CD14-positive monocyte (primary cell): ENCODE measurements at regions not wholly inside any gene's neighbourhood (a gene's known extent, or its start where the extent isn't known, plus 50 kb on each side); places are given as distances from the start of the nearest gene placed in this dataset.

Experiments used
- DNase-seq, 3 donors: peaks; one replicate each; pipeline ENCODE4 v3.0.0-alpha.2; 2011 to 2022
- H2AFZ ChIP-seq: 2 replicates; pipeline ENCODE4 v1.6.0; 2012; ENCODE audit warnings: mild to moderate bottlenecking, low read depth, low read length, inconsistent platforms; ENCODE audit not compliant: insufficient read depth, poor library complexity, severe bottlenecking
- H3K27ac ChIP-seq, 2 donors: 1 replicate in 1 of 2; 2 replicates in 1 of 2; pipeline ENCODE4 v1.5.1; 2012 to 2013; ENCODE audit warnings: low read length in 2 of 2, control low read depth in 1 of 2, inconsistent platforms in 1 of 2, low read depth in 1 of 2, mild to moderate bottlenecking in 1 of 2
- H3K27me3 ChIP-seq, 2 donors: one replicate each; pipeline versions ENCODE4 v1.6.0 to v1.6.1; 2011 to 2013; ENCODE audit warnings: low read length in 2 of 2; ENCODE audit not compliant: control insufficient read depth in 2 of 2, insufficient read depth in 2 of 2
- H3K36me3 ChIP-seq, 2 donors: replicated peaks in 1 of 2; 1 replicate in 1 of 2; 2 replicates in 1 of 2; pipeline versions ENCODE4 v1.5.1 to v1.6.1; 2012 to 2013; ENCODE audit warnings: low read length in 2 of 2, control low read depth in 1 of 2, inconsistent platforms in 1 of 2, mild to moderate bottlenecking in 1 of 2; ENCODE audit not compliant: insufficient read depth in 2 of 2, control insufficient read depth in 1 of 2
- H3K4me1 ChIP-seq, 2 donors: 1 replicate in 1 of 2; 2 replicates in 1 of 2; pipeline versions ENCODE4 v1.5.1 to v1.6.1; 2012 to 2013; ENCODE audit warnings: low read length in 2 of 2, control low read depth in 1 of 2, inconsistent platforms in 1 of 2, mild to moderate bottlenecking in 1 of 2, moderate library complexity in 1 of 2; ENCODE audit not compliant: insufficient read depth in 2 of 2, control insufficient read depth in 1 of 2
- H3K4me2 ChIP-seq: replicated peaks from 2 replicates; pipeline ENCODE3; 2012; ENCODE audit warnings: low read length, moderate library complexity, mild to moderate bottlenecking; ENCODE audit not compliant: poor library complexity, severe bottlenecking; ENCODE audit errors: extremely low read depth
- H3K4me3 ChIP-seq, 3 experiments: fragments of 200-600 bp in 1 of 3; sonication (generic) in 1 of 3; replicated peaks in 1 of 3; 1 replicate in 2 of 3; 2 replicates in 1 of 3; pipeline ENCODE4 v1.5.1; 2011 to 2013; ENCODE audit warnings: low read length in 3 of 3, mild to moderate bottlenecking in 3 of 3, control low read depth in 2 of 3, low read depth in 2 of 3, inconsistent platforms in 1 of 3, moderate library complexity in 1 of 3
- H3K79me2 ChIP-seq: 2 replicates; pipeline ENCODE4 v1.6.0; 2012; ENCODE audit warnings: mild to moderate bottlenecking, control low read depth, inconsistent platforms, low read length, moderate library complexity; ENCODE audit not compliant: insufficient read depth
- H3K9ac ChIP-seq: 2 replicates; pipeline ENCODE4 v1.6.0; 2017; ENCODE audit warnings: low read length, mild to moderate bottlenecking; ENCODE audit not compliant: insufficient read depth, poor library complexity, severe bottlenecking
- H3K9me3 ChIP-seq, 2 donors: replicated peaks in 1 of 2; 1 replicate in 1 of 2; 2 replicates in 1 of 2; pipeline versions ENCODE4 v1.5.1 to v1.6.1; 2012 to 2013; ENCODE audit warnings: low read length in 2 of 2, control low read depth in 1 of 2; ENCODE audit not compliant: control insufficient read depth in 1 of 2, insufficient read depth in 1 of 2
- H4K20me1 ChIP-seq: 2 replicates; pipeline ENCODE4 v1.6.0; 2012; ENCODE audit warnings: mild to moderate bottlenecking, low read length, control low read depth, moderate library complexity; ENCODE audit not compliant: insufficient read depth
- H3K27ac Mint-ChIP-seq, 7 donors: one replicate each; pipeline ENCODE4 v1.8.0; 2020; ENCODE audit warnings: mild to moderate bottlenecking in 7 of 7, mixed read lengths in 7 of 7, moderate library complexity in 6 of 7, inconsistent platforms in 2 of 7
- H3K27me3 Mint-ChIP-seq, 3 donors: one replicate each; pipeline ENCODE4 v1.8.0; 2021 to 2022; ENCODE audit warnings: low read depth in 3 of 3, mild to moderate bottlenecking in 3 of 3, mixed read lengths in 3 of 3, moderate library complexity in 3 of 3, inconsistent platforms in 1 of 3
- H3K36me3 Mint-ChIP-seq, 2 donors: one replicate each; pipeline ENCODE4 v1.8.0; 2020; ENCODE audit warnings: mixed read lengths in 2 of 2, inconsistent platforms in 1 of 2, mild to moderate bottlenecking in 1 of 2
- H3K4me1 Mint-ChIP-seq: one replicate; pipeline ENCODE4 v1.8.0; 2020; ENCODE audit warnings: mild to moderate bottlenecking, mixed read lengths
- H3K4me3 Mint-ChIP-seq, 2 donors: one replicate each; pipeline ENCODE4 v1.8.0; 2020; ENCODE audit warnings: mild to moderate bottlenecking in 2 of 2, mixed read lengths in 2 of 2, moderate library complexity in 1 of 2
- H3K9me3 Mint-ChIP-seq, 7 donors: one replicate each; pipeline ENCODE4 v1.8.0; 2020 to 2022; ENCODE audit warnings: mixed read lengths in 7 of 7, mild to moderate bottlenecking in 6 of 7, moderate library complexity in 6 of 7, inconsistent platforms in 2 of 7
- WGBS: methylation state at CpG from one replicate; pipeline ENCODE4 v1.1.5; 2013; ENCODE audit warnings: missing lambda C conversion rate; ENCODE audit not compliant: insufficient coverage; 5-methylcytosine and 5-hydroxymethylcytosine counted together
- intact Hi-C, 2 donors: fragments of 100-400 bp; cut with micrococcal nuclease; formaldehyde crosslinking; loops; one replicate each; pipeline versions ENCODE4 v1.15.0 to v1.15.1; 2023
- TF ChIP-seq, protein P1 (sequence below): fragments of 200-600 bp; IDR thresholded peaks from one replicate; pipeline ENCODE4 v1.8.0; 2022; ENCODE audit warnings: antibody characterized with exemption, mild to moderate bottlenecking

DNA sequence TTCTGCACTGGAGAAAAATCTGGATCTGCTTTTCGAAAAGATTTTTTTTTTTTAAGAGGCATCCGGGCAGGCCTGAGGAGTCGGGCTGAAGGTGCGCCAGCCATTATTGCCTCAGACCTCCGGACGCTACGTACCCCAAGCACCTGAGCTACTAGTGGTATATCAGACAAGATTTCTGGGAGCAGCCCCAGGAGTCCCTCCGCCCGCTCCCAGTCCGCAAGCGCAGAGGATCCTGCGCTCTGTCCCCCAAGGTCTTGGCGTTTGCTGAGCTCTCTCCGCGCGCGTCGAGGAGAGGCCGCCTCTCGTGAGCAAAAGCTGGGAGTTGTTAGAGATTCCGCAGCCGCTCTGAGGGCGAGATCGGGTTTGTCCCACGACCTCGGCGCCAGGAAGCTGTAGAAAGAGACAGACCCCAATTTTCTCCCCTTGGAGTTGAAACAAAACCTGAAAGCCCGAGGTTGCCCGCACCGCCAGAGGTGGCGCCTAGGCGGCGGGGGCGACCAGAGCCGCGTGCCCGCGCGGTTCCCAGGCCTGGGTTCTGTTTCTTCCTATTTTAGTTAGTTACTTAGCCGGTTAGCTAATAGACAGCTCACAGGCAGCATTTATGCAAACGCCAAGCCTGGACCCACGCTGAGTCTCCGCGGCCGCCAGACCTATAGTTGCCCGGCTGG is 72.5 kb upstream of the POLG start:
- H4K20me1 ChIP-seq, result no peaks in the 10 kb centered on the region
- no peaks in the 10 kb centered on the region for H3K36me3 ChIP-seq
- no peak overlapping the region for H3K9ac ChIP-seq
- H3K27ac ChIP-seq, result no peak overlapping the region
- H3K4me1 ChIP-seq, result peaks cover 50 to 70% of the 10 kb centered on the region in 2 donors
- H3K4me2 ChIP-seq, result peak overlapping the region; percentile 64
- TF ChIP-seq, protein P1, sequence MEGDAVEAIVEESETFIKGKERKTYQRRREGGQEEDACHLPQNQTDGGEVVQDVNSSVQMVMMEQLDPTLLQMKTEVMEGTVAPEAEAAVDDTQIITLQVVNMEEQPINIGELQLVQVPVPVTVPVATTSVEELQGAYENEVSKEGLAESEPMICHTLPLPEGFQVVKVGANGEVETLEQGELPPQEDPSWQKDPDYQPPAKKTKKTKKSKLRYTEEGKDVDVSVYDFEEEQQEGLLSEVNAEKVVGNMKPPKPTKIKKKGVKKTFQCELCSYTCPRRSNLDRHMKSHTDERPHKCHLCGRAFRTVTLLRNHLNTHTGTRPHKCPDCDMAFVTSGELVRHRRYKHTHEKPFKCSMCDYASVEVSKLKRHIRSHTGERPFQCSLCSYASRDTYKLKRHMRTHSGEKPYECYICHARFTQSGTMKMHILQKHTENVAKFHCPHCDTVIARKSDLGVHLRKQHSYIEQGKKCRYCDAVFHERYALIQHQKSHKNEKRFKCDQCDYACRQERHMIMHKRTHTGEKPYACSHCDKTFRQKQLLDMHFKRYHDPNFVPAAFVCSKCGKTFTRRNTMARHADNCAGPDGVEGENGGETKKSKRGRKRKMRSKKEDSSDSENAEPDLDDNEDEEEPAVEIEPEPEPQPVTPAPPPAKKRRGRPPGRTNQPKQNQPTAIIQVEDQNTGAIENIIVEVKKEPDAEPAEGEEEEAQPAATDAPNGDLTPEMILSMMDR, result peak; percentile 23
- no peaks in the 10 kb centered on the region for H3K79me2 ChIP-seq
- H2AFZ ChIP-seq, result no peak overlapping the region
- peak overlapping the region in 1 of 3 experiments; percentile 54 for H3K4me3 ChIP-seq
- H3K9me3 Mint-ChIP-seq, result peaks cover 0 to 40% (median 32%) of the 10 kb centered on the region in 7 donors
- peaks cover 90 to 98% of the 10 kb centered on the region in 2 donors for H3K27me3 ChIP-seq
- H3K27ac Mint-ChIP-seq, result no peak overlapping the region
- peak overlapping the region; percentile 72 to 97 for H3K4me3 Mint-ChIP-seq
- H3K36me3 Mint-ChIP-seq, result peaks cover 7 to 23% of the 10 kb centered on the region in 2 donors
- DNase-seq, result peak in 2 of 3 donors; percentile 52 to 55
- H3K27me3 Mint-ChIP-seq, result peaks cover 90 to 99% (median 98%) of the 10 kb centered on the region in 3 donors
- WGBS, result 3% methylated on average over 46 of the region's 46 CpGs
- peaks cover 65% of the 10 kb centered on the region for H3K4me1 Mint-ChIP-seq
- intact Hi-C loops, result loop anchor here in 1 of 2 donors (5.0 kb wide), 1 partner anchor 45 kb away; no protein-coding TSS in a partner anchor
- H3K9me3 ChIP-seq, result peaks cover 5 to 45% of the 10 kb centered on the region in 2 donors

DNA sequence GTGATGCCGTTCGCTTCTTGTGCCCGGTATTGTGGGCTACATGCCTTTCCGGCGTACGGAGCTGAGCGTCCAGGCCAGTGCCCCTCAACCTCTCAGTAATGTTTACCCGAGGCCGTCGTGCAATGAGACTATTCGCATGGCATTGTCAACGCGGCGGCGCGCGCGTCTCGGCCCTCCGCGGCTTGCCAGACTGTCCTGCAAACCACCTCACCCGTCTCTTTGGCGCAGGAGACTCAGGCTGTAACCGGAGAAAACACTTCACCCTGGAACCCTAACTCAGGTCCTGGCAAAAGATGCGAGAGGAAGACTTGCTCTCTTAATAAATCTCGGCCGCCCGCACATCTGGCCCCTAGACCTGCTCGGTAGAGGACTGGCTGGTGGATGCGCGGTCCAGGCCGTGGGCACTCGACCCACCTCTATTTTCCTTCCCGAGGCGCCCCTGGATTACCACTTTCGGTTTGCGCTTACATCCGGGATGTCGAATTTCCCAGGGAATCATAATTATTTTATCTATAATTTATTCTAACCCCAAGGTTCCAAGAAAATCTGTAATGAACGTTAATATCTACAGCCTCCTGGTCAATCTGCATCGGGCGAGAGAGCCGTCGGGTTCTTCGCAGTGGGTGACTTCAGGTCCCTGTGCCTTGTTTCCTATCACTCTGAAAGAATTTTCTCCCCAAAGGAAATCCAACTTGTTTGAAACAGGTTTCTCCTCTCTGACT is 71.8 kb upstream of the POLG start:
- 5% methylated on average over 35 of the region's 45 CpGs for WGBS
- H3K36me3 Mint-ChIP-seq, result peaks cover 7 to 21% of the 10 kb centered on the region in 2 donors
- no peaks in the 10 kb centered on the region for H3K36me3 ChIP-seq
- H2AFZ ChIP-seq, result no peak overlapping the region
- H3K4me3 Mint-ChIP-seq, result peak overlapping the region; percentile 72 to 97
- peaks cover 53 to 72% of the 10 kb centered on the region in 2 donors for H3K4me1 ChIP-seq
- peaks cover 85 to 91% of the 10 kb centered on the region in 2 donors for H3K27me3 ChIP-seq
- intact Hi-C loops, result loop anchor here in 1 of 2 donors (5.0 kb wide), 1 partner anchor 44 kb away; no protein-coding TSS in a partner anchor
- H3K27ac ChIP-seq, result no peak overlapping the region
- no peak for DNase-seq
- H4K20me1 ChIP-seq, result no peaks in the 10 kb centered on the region
- peak overlapping the region in 1 of 3 experiments; percentile 54 for H3K4me3 ChIP-seq
- H3K79me2 ChIP-seq, result no peaks in the 10 kb centered on the region
- H3K9me3 Mint-ChIP-seq, result peaks cover 0 to 39% (median 30%) of the 10 kb centered on the region in 7 donors
- TF ChIP-seq, protein P1, result no peak
- peaks cover 85 to 98% (median 97%) of the 10 kb centered on the region in 3 donors for H3K27me3 Mint-ChIP-seq
- peaks cover 5 to 40% of the 10 kb centered on the region in 2 donors for H3K9me3 ChIP-seq
- H3K9ac ChIP-seq, result no peak overlapping the region
- no peak overlapping the region for H3K27ac Mint-ChIP-seq
- H3K4me2 ChIP-seq, result peak overlapping the region; percentile 64
- peaks cover 67% of the 10 kb centered on the region for H3K4me1 Mint-ChIP-seq
